GM21515 (cell line): ENCODE measurements at regions not wholly inside any gene's neighbourhood (a gene's known extent, or its start where the extent isn't known, plus 50 kb on each side); places are given as distances from the start of the nearest gene placed in this dataset.

Source experiments
- ATAC-seq: cut with Tn5 transposase; IDR thresholded peaks from one replicate; pipeline ENCODE4 v1.9.1; 2021; ENCODE audit not compliant: unreplicated experiment

- ATAC-seq, result no peak
Measured at GRCh38 chr9:7961076-7961475, 161.5 kb upstream of the DMAC1 start.

DNA sequence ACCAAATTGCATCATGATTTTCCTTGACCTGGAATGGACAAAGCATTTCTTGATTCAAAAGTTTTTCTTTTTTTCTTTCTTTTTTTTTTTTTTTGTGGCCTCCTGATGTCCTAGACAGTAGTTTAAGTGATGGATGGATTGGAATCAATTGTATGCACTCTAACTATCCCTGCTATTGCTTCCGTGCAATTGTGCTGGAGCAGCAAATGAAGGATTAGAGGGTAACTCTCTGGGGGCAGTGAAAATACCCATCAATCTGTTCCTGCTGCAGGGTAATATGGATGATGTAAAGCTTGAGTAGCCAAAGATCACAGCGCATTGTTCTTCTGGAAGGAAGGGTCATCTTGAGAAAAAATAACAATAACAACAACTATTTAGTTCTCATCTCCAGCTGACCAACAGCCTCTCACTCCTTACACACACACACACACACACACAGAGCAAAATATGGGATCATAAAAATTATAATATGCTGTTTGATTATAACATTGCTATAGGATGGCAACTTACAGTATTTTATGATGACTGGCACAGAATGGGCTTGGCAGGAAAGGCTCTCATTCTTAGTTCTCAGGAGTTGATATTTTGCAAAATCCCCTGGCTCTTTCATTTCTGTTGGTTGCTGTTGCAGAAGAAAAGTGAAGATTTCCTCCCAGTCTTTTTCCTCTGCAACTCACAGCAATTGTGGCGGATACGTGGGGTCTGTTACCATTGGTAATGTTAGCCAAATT, 160.9 kb upstream of the DMAC1 start:
- ATAC-seq, result no peak

DNA sequence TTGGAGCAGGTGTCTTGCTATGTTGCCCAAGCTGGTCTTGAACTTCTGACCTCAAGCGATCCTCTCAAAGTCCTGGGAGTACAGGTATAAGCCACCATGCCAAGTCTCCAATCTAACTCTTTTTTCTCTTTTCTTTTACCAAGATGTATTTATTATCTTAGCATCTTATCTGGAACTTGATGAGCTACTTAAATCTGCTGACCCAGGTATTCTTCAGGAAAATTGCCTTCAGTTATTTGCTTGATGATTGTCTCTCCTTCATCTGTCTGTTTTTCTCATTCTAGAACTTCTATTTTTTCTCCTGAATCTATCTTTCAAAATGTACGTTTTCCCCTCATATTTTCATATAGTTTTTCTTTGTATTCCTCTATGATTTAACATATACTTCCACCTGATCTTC, 158.2 kb upstream of the DMAC1 start:
- no peak for ATAC-seq

DNA sequence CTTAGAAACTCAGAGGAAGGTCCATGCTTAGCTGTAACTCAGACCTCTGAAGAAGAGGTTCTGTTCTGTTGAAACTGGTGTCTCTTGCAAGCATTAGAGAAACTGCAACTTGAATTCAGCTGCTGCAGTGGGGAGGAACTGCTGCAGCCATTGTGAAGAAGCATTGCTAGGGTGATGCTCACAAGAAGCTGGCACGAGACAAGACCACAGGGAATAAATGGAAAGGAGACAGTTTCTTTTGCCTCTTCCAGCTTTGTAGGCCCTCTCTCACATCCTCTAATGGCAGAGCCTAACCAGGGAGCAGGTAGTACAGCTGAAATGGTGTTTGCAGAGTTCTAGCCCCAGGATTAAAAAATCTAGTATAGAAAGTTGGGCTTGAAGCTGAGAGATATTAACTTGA, 148.0 kb upstream of the DMAC1 start:
- ATAC-seq, result no peak

GRCh38 chr9:7946458-7946857, 146.9 kb upstream of the DMAC1 start:
- ATAC-seq, result no peak

GRCh38 chr9:7944572-7944971, 145.0 kb upstream of the DMAC1 start:
- no peak for ATAC-seq

GRCh38 chr9:7937761-7938491, 138.3 kb upstream of the DMAC1 start:
- no peak for ATAC-seq

GRCh38 chr9:7936996-7937395, 137.4 kb upstream of the DMAC1 start:
- ATAC-seq, result no peak

DNA sequence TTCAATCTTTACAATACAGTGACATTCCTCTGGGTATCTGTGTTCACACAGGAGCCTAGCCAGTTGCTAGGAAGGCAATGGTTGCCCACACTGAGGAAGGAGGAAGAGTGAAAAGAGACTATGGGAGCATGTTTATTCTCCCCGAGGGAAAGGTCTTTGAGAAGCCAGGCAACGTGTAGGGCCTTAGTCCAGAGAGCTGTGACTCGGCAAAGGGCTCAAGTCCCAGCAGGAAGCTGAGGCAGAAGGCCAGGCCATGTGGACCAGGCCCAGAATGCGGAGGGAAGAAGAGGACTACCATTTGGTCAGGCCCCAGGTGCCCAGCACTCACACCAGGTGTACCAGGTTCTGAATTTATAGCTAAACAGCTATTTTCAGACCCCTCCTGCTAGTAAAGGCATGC, 136.6 kb upstream of the DMAC1 start:
- no peak for ATAC-seq

DNA sequence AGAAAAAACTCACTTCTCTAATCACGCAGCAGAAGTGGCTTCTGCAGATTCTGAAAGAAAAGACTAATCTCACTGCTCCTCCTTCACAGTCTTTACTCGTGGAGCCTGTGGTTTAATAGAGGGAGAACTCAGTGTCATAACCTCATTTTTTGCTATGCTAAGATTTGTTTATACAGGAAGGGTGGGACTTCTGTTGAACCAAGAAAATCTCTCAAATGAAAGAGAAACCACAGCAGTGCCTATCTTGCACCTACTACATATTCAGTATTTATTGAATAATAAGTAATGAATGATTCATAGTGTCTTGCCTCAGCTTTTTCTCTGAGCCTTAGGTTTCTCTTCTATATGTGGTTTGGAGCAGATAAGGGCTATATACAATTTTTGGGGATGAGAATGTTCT, 136.1 kb upstream of the DMAC1 start:
- ATAC-seq, result peak; percentile 72

- ATAC-seq, result no peak
Measured at GRCh38 chr9:7932767-7933166, 133.2 kb upstream of the DMAC1 start.

DNA sequence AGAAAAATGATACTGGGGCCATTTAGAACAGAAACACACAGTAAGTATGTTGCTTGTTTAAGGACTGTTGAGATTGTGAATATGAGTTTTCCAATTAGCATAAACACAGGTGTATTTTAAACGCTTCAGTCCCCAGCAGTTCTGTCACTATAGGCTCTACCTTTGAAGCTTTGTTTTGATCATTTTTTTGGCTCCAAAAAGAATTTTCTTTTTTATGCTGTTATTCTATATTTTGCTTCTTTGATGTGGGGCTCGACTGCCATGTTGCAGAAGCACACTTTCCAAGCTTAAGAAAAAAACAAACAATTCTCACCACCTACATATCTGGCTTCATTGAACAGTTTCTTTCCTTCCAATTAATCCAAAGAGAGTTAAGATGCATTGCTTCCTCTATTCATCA, 131.0 kb upstream of the DMAC1 start:
- no peak for ATAC-seq

DNA sequence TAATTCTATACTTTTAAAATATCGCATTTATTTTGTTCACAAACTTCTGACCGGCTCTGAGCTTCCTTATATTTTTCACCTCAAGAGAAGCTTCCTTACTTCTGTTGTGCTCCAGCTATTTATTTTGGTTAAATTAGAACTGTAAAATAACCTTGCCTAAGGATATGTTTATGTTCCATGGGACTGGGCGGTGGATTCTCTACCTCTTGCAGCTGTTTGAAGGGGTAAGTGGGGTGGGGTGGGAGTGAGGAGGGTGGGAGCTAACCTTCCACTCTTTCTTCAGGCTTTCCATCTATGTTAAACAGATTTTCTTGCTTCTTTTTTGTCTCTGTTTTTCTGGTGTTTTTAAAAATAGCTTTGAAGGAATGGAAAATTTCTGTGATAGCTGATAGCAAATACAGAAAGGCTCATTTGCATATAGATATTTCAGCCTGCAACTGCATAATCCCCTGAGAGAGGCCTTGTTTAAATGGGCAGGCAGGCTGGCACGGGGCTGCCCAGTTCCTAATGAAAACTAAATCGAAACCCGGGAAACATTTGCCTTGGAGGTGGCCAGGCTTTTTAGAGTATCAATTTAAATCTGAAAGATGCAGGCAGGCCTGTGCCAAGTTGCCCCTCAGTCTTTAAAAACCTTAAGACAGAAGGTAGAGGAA, 122.1 kb upstream of the DMAC1 start:
- no peak for ATAC-seq

DNA sequence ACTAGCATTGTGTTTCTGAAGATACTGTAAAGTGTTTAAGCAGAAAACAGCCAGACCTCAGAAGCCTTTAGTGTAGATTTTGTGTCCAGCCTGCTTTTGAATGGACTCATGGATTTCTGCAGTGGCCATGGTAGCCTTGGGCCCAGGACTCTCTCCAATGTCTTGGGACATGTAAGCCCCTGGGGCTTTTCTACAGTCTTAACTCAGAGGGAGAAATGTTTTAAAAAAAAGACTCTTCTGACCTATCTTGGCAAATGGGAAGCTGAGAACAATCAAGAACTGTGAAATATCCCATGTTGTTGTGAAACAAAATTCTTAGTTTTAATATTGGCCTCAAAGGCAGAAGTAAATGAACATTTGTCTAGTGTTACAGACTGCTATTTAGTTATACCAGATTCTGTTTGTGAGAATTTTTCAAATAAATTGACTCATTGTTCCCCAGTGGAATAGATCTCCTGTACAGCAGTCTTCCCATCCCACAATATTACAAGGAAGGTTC, 112.5 kb upstream of the DMAC1 start:
- ATAC-seq, result no peak

- no peak for ATAC-seq
Measured at GRCh38 chr9:7910426-7911020, 110.9 kb upstream of the DMAC1 start.

- no peak for ATAC-seq
Measured at GRCh38 chr9:7909537-7909936, 110.0 kb upstream of the DMAC1 start.

DNA sequence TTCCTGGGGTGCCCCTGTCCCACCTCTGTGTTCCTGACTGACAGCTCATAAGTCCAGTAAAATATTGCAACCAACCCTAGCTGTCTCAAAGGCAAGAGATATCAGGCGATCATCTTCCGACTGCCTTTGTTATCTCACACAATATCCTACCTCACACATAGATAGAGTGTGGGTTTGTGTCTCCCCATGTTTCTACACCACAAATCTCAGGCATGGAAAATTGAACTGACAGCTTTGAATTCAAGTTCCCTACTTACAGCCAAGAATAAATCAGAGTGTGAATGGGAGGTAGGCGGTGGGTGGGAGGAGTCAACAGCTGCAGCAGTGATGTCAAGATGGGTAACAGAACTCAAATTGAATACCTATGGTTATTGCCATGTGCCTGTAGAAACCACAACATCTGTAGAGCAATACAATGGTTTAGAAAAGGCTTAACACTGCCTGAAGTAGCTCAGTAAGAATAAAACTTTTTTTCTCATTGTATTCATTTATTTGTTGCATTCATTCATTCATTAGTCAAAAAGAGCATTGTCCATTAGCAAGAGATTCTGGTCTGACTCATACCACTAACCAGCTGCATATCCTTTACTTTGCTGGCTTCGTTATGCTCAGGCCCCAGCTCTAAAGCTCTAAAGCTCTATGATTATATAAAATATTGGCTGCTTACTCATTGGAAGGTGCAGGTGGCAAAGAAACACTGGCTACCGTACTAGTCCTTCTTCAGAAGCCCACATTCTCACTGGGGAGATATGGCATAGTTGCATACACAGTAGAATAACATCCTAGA, 108.2 kb upstream of the DMAC1 start:
- ATAC-seq, result no peak

DNA sequence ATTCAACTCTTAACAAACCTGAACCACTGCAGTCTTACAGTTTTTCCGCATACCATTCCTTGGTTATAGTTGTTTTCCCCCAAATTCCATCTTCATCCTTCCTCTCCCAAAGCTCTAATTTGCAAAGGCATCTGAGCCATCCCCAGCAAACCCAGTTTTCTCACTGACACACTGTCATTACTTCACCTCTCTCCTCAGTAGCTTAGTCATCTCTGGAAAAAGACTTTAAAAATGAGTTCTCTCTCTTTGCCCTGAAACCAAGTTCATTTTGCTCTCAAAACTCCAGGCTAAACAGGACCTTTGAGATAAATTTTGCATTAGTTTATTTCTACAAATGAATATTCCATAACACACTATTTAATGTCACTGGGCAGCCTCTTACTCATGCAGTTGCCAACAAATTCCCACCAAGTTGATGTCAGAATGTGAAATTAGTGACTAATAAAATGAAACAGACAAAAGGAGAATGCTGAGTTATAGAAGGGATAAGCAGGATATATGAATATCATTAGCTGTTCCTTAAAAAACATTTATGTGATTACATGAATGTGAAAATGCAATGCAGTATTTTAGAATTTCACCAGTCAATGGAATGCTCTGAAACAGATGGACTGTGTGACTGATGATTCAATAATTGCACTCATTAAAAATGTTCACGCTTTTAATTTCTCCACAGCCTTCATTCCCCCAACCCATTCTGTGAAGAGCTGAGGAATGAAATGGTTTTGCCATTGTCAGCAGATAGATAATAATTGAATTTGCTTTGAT, 107.4 kb upstream of the DMAC1 start:
- no peak for ATAC-seq

- ATAC-seq, result no peak
Measured at GRCh38 chr9:7901621-7902020, 102.0 kb upstream of the DMAC1 start.

GRCh38 chr9:7900541-7900940, 101.0 kb upstream of the DMAC1 start:
- no peak for ATAC-seq
